SK-N-SH (cell line): ENCODE measurements at regions not wholly inside any gene's neighbourhood (a gene's known extent, or its start where the extent isn't known, plus 50 kb on each side); places are given as distances from the start of the nearest gene placed in this dataset.
"Not testable (repeated sequence)": the region's sequence is repeated elsewhere in the genome, so short reads cannot be mapped to it uniquely, and the experiment has no call there.

ENCODE experiments used
- CTCF ChIA-PET: fragments of 300-600, 350-600 bp; formaldehyde crosslinking; extraction: SDS; loops from one replicate; lab custom pipeline; 2021; lab: Yijun Ruan, JAX
- POLR2A ChIA-PET: fragments of 350-600 bp; sonication (Branson Sonifier 250); formaldehyde crosslinking; extraction: SDS; loops from one replicate; lab custom pipeline; 2020; ENCODE audit warnings: antibody characterized with exemption, inconsistent platforms; lab: Yijun Ruan, JAX
- DNase-seq: peaks from one replicate; pipeline ENCODE4 v3.0.0; 2012
- H2AFZ ChIP-seq: fragments of 200-600 bp; sonication (generic); 2 replicates; pipeline ENCODE4 v1.8.1; 2016; ENCODE audit warnings: antibody characterized with exemption, mild to moderate bottlenecking, low read depth
- H3F3A ChIP-seq: fragments of 200-600 bp; sonication (generic); replicated peaks from 2 replicates; pipeline ENCODE3; 2016; ENCODE audit warnings: antibody characterized with exemption, mild to moderate bottlenecking; ENCODE audit not compliant: insufficient read depth
- H3K27ac ChIP-seq, 2 experiments: fragments of 200-500 bp in 1 of 2; fragments of 200-600 bp in 1 of 2; sonication (Bioruptor generic) in 1 of 2; sonication (generic), shearing (Covaris generic) in 1 of 2; 2 replicates each; pipeline versions ENCODE4 v1.5.1 to v1.6.1; 2014 to 2016; ENCODE audit warnings: low read depth in 2 of 2, inconsistent platforms in 1 of 2, low read length in 1 of 2, mild to moderate bottlenecking in 1 of 2, mixed read lengths in 1 of 2
- H3K27me3 ChIP-seq: fragments of 200-600 bp; sonication (generic), shearing (Covaris generic); 2 replicates; pipeline ENCODE4 v1.6.1; 2016; ENCODE audit warnings: mixed run types; ENCODE audit not compliant: insufficient read depth
- H3K36me3 ChIP-seq, 2 experiments: fragments of 200-500 bp in 1 of 2; fragments of 200-600 bp in 1 of 2; sonication (Bioruptor generic) in 1 of 2; sonication (generic) in 1 of 2; replicated peaks in 1 of 2; 2 replicates each; pipeline versions ENCODE3 to v1.5.1; 2014 to 2016; ENCODE audit warnings: low read length in 1 of 2, mild to moderate bottlenecking in 1 of 2; ENCODE audit not compliant: insufficient read depth in 2 of 2, control insufficient read depth in 1 of 2
- H3K4me1 ChIP-seq, 2 experiments: fragments of 200-500 bp in 1 of 2; fragments of 200-600 bp in 1 of 2; sonication (Bioruptor generic) in 1 of 2; sonication (generic), shearing (Covaris generic) in 1 of 2; 2 replicates each; pipeline versions ENCODE4 v1.5.1 to v1.6.1; 2014 to 2016; ENCODE audit warnings: low read depth in 1 of 2, low read length in 1 of 2, mixed run types in 1 of 2; ENCODE audit not compliant: insufficient read depth in 2 of 2, control insufficient read depth in 1 of 2
- H3K4me2 ChIP-seq: fragments of 200-600 bp; sonication (generic), shearing (Covaris generic); 2 replicates; pipeline ENCODE4 v1.6.1; 2017; ENCODE audit warnings: mixed run types
- H3K4me3 ChIP-seq, 2 experiments: fragments of 200-500 bp in 1 of 2; fragments of 200-600 bp in 1 of 2; sonication (Bioruptor generic) in 1 of 2; sonication (generic), shearing (Covaris generic) in 1 of 2; 2 replicates each; pipeline versions ENCODE4 v1.5.1 to v1.8.1; 2014 to 2016; ENCODE audit warnings: low read depth in 2 of 2, inconsistent platforms in 1 of 2, low read length in 1 of 2, mild to moderate bottlenecking in 1 of 2, mixed read lengths in 1 of 2, moderate library complexity in 1 of 2
- H3K79me2 ChIP-seq: fragments of 200-600 bp; sonication (generic); 2 replicates; pipeline ENCODE4 v1.8.1; 2017; ENCODE audit warnings: mild to moderate bottlenecking; ENCODE audit not compliant: insufficient read depth
- H3K9ac ChIP-seq: fragments of 200-600 bp; sonication (generic); 2 replicates; pipeline ENCODE4 v1.6.1; 2017; ENCODE audit warnings: mixed run types
- H3K9me2 ChIP-seq: fragments of 200-600 bp; sonication (generic); 2 replicates; pipeline ENCODE4 v1.6.1; 2017; ENCODE audit warnings: mixed run types
- H3K9me3 ChIP-seq: fragments of 200-600 bp; sonication (generic); 2 replicates; pipeline ENCODE4 v1.6.1; 2017; ENCODE audit warnings: mixed run types, mild to moderate bottlenecking, moderate library complexity
- H4K20me1 ChIP-seq: fragments of 200-600 bp; sonication (generic); 2 replicates; pipeline ENCODE4 v1.6.1; 2017; ENCODE audit warnings: mild to moderate bottlenecking, mixed run types; ENCODE audit not compliant: insufficient read depth
- CHD2 ChIP-seq: fragments of 150-350 bp; IDR thresholded peaks from 2 replicates; pipeline ENCODE4 v1.6.1; 2018; ENCODE audit warnings: low read length; ENCODE audit not compliant: partially characterized antibody
- ELF1 ChIP-seq: IDR thresholded peaks from 2 replicates; pipeline ENCODE4 v1.4.0; 2012
- JUND ChIP-seq: IDR thresholded peaks from 2 replicates; pipeline ENCODE4 v1.4.0; 2012
- MEF2A ChIP-seq: IDR thresholded peaks from 2 replicates; pipeline ENCODE4 v1.4.0; 2012; ENCODE audit warnings: low read depth, borderline replicate concordance
- POLR2AphosphoS5 ChIP-seq: IDR thresholded peaks from 2 replicates; pipeline ENCODE4 v1.6.1; 2012; ENCODE audit warnings: low read depth, low read length
- RAD21 ChIP-seq: IDR thresholded peaks from 2 replicates; pipeline ENCODE4 v1.6.1; 2012; ENCODE audit warnings: mild to moderate bottlenecking, low read length
- RXRA ChIP-seq: IDR thresholded peaks from 2 replicates; pipeline ENCODE4 v1.4.0; 2012; ENCODE audit warnings: low read depth, mild to moderate bottlenecking, borderline replicate concordance
- SIN3A ChIP-seq: IDR thresholded peaks from 2 replicates; pipeline ENCODE4 v1.6.1; 2012; ENCODE audit warnings: low read depth, mild to moderate bottlenecking, low read length, moderate library complexity, borderline replicate concordance
- TAF1 ChIP-seq: IDR thresholded peaks from 2 replicates; pipeline ENCODE4 v1.6.1; 2012; ENCODE audit warnings: low read depth, mild to moderate bottlenecking, low read length, moderate library complexity, borderline replicate concordance
- ZBTB33 ChIP-seq: IDR thresholded peaks from 2 replicates; pipeline ENCODE4 v1.4.0; 2012; ENCODE audit warnings: low read depth, borderline replicate concordance
- WGBS: methylation state at CpG from one replicate; pipeline ENCODE4 v1.1.6; 2017; ENCODE audit warnings: low lambda C conversion rate; 5-methylcytosine and 5-hydroxymethylcytosine counted together
- TF ChIP-seq, protein P1 (sequence below): IDR thresholded peaks from 2 replicates; pipeline ENCODE4 v1.6.1; 2012; ENCODE audit warnings: mild to moderate bottlenecking, low read depth, low read length, moderate library complexity
- TF ChIP-seq, protein P2 (sequence below): fragments of 150-350 bp; IDR thresholded peaks from 2 replicates; pipeline ENCODE4 v1.6.1; 2016; ENCODE audit warnings: mild to moderate bottlenecking, low read depth, low read length

GRCh38 chr9:11702548-11702947, 990.6 kb upstream of the TYRP1 start (continued):
- TF ChIP-seq, protein P1, sequence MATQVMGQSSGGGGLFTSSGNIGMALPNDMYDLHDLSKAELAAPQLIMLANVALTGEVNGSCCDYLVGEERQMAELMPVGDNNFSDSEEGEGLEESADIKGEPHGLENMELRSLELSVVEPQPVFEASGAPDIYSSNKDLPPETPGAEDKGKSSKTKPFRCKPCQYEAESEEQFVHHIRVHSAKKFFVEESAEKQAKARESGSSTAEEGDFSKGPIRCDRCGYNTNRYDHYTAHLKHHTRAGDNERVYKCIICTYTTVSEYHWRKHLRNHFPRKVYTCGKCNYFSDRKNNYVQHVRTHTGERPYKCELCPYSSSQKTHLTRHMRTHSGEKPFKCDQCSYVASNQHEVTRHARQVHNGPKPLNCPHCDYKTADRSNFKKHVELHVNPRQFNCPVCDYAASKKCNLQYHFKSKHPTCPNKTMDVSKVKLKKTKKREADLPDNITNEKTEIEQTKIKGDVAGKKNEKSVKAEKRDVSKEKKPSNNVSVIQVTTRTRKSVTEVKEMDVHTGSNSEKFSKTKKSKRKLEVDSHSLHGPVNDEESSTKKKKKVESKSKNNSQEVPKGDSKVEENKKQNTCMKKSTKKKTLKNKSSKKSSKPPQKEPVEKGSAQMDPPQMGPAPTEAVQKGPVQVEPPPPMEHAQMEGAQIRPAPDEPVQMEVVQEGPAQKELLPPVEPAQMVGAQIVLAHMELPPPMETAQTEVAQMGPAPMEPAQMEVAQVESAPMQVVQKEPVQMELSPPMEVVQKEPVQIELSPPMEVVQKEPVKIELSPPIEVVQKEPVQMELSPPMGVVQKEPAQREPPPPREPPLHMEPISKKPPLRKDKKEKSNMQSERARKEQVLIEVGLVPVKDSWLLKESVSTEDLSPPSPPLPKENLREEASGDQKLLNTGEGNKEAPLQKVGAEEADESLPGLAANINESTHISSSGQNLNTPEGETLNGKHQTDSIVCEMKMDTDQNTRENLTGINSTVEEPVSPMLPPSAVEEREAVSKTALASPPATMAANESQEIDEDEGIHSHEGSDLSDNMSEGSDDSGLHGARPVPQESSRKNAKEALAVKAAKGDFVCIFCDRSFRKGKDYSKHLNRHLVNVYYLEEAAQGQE = no peak
- TF ChIP-seq RXRA (no peak), ZBTB33 (no peak), MEF2A (no peak), POLR2AphosphoS5 (no peak), TAF1 (no peak), ELF1 (no peak), RAD21 (no peak), SIN3A (no peak)

- H3K27ac ChIP-seq, H3K9me2 ChIP-seq, CTCF ChIA-PET, POLR2A ChIA-PET, H3K4me1 ChIP-seq, H2AFZ ChIP-seq, H3K27me3 ChIP-seq, H4K20me1 ChIP-seq, H3K4me3 ChIP-seq, H3K9ac ChIP-seq, H3F3A ChIP-seq, H3K4me2 ChIP-seq, DNase-seq, H3K9me3 ChIP-seq, H3K36me3 ChIP-seq, H3K79me2 ChIP-seq: not testable (repeated sequence)
- 0% methylated on average over 1 of the region's 1 CpG for WGBS
Observed at GRCh38 chr9:11704198-11704597, 989.0 kb upstream of the TYRP1 start.

GRCh38 chr9:11708899-11709298, 984.3 kb upstream of the TYRP1 start:
- ChIA-PET CTCF (interaction anchor here (1.0 to 1.2 kb wide), 2 partner anchors 9 to 21 kb away, joined by 3 read pairs; no protein-coding TSS in a partner anchor), POLR2A (no interaction called here)
- no peaks in the 10 kb centered on the region for H3F3A ChIP-seq
- no peak overlapping the region for H3K9ac ChIP-seq
- no peaks in the 10 kb centered on the region for H3K9me2 ChIP-seq
- no peaks in the 10 kb centered on the region for H3K36me3 ChIP-seq
- TF ChIP-seq, protein P2, sequence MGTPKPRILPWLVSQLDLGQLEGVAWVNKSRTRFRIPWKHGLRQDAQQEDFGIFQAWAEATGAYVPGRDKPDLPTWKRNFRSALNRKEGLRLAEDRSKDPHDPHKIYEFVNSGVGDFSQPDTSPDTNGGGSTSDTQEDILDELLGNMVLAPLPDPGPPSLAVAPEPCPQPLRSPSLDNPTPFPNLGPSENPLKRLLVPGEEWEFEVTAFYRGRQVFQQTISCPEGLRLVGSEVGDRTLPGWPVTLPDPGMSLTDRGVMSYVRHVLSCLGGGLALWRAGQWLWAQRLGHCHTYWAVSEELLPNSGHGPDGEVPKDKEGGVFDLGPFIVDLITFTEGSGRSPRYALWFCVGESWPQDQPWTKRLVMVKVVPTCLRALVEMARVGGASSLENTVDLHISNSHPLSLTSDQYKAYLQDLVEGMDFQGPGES = no peak
- TF ChIP-seq ZBTB33 (no peak), CHD2 (no peak), JUND (no peak), SIN3A (no peak)
- WGBS = 0% methylated on average over 2 of the region's 2 CpGs
- H3K9me3 ChIP-seq = no peaks in the 10 kb centered on the region
- H3K4me2 ChIP-seq = no peak overlapping the region
- no peak overlapping the region for H2AFZ ChIP-seq
- H3K27ac ChIP-seq = no peak overlapping the region
- H4K20me1 ChIP-seq = no peaks in the 10 kb centered on the region
- no peak overlapping the region for H3K4me3 ChIP-seq
- DNase-seq = no peak
- no peaks in the 10 kb centered on the region for H3K4me1 ChIP-seq
- H3K27me3 ChIP-seq = no peaks in the 10 kb centered on the region
- H3K79me2 ChIP-seq = no peaks in the 10 kb centered on the region
